Progenitor cell of endocrine pancreas (in vitro differentiated cells): ENCODE measurements at regions not wholly inside any gene's neighbourhood (a gene's known extent, or its start where the extent isn't known, plus 50 kb on each side); places are given as distances from the start of the nearest gene placed in this dataset.
"Not testable (repeated sequence)": the region's sequence is repeated elsewhere in the genome, so short reads cannot be mapped to it uniquely, and the experiment has no call there.

ENCODE experiments used
- DNase-seq: peaks from one replicate; pipeline ENCODE4 v3.0.0; 2021; ENCODE audit warnings: low spot score; ENCODE audit not compliant: unreplicated experiment
- H3K27ac Mint-ChIP-seq: 2 replicates; pipeline ENCODE4 v1.8.0; 2021; ENCODE audit warnings: mild to moderate bottlenecking, moderate library complexity, mixed read lengths
- H3K27me3 Mint-ChIP-seq: 2 replicates; pipeline ENCODE4 v1.8.0; 2021; ENCODE audit warnings: mixed read lengths
- H3K36me3 Mint-ChIP-seq: 2 replicates; pipeline ENCODE4 v1.8.0; 2022; ENCODE audit warnings: mixed read lengths; ENCODE audit not compliant: insufficient read depth
- H3K4me1 Mint-ChIP-seq: 2 replicates; pipeline ENCODE4 v1.8.0; 2021; ENCODE audit warnings: low read depth, mixed read lengths
- H3K4me3 Mint-ChIP-seq: 2 replicates; pipeline ENCODE4 v1.8.0; 2021; ENCODE audit warnings: low read depth, mild to moderate bottlenecking, moderate library complexity, mixed read lengths
- H3K9me3 Mint-ChIP-seq: 2 replicates; pipeline ENCODE4 v1.8.0; 2021; ENCODE audit warnings: low read depth, mixed read lengths
- TF ChIP-seq, protein P1 (sequence below): fragments of 200-600 bp; sonication (generic); IDR thresholded peaks from one replicate; pipeline ENCODE4 v1.5.0; 2021; ENCODE audit warnings: antibody characterized with exemption, mild to moderate bottlenecking; ENCODE audit not compliant: unreplicated experiment

DNA sequence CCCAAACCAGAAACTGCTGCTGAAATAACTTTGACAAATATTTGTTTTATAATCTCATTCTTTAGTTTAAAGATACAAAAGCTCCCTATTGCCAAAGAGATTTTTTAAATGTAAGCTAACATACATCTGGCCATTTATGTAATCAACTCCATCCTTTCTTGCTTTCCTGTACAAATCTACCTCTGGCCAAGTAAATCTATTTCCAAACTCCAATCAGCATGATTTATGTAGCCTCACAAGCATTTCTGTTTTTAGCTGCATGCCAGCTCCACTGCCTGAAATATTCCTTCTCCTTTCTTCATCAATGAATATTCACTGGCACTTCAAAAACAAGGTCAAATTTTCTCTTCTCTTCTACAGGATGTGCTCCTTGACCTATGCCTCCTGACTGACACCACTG, 80.0 kb downstream of the SHOX2 start:
- H3K9me3 Mint-ChIP-seq: no peaks in the 10 kb centered on the region

DNA sequence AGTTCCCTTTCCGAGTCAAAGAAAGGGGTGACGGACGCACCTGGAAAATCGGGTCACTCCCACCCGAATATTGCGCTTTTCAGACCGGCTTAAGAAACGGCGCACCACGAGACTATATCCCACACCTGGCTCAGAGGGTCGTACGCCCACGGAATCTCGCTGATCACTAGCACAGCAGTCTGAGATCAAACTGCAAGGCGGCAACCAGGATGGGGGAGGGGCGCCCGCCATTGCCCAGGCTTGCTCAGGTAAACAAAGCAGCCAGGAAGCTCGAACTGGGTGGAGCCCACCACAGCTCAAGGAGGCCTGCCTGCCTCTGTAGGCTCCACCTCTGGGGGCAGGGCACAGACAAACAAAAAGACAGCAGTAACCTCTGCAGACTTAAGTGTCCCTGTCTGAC, 86.3 kb downstream of the SHOX2 start:
- not testable (repeated sequence) for H3K36me3 Mint-ChIP-seq, H3K4me3 Mint-ChIP-seq, H3K27me3 Mint-ChIP-seq, H3K27ac Mint-ChIP-seq, DNase-seq, H3K4me1 Mint-ChIP-seq
- peaks cover 13% of the 10 kb centered on the region for H3K9me3 Mint-ChIP-seq

More for the DNA sequence above, 80.0 kb downstream of the SHOX2 start:
- Mint-ChIP-seq H3K27me3 (no peaks in the 10 kb centered on the region), H3K27ac (no peak overlapping the region), H3K36me3 (no peaks in the 10 kb centered on the region), H3K4me3 (no peak overlapping the region), H3K4me1 (no peaks in the 10 kb centered on the region)
- no peak for DNase-seq
- TF ChIP-seq, protein P1, sequence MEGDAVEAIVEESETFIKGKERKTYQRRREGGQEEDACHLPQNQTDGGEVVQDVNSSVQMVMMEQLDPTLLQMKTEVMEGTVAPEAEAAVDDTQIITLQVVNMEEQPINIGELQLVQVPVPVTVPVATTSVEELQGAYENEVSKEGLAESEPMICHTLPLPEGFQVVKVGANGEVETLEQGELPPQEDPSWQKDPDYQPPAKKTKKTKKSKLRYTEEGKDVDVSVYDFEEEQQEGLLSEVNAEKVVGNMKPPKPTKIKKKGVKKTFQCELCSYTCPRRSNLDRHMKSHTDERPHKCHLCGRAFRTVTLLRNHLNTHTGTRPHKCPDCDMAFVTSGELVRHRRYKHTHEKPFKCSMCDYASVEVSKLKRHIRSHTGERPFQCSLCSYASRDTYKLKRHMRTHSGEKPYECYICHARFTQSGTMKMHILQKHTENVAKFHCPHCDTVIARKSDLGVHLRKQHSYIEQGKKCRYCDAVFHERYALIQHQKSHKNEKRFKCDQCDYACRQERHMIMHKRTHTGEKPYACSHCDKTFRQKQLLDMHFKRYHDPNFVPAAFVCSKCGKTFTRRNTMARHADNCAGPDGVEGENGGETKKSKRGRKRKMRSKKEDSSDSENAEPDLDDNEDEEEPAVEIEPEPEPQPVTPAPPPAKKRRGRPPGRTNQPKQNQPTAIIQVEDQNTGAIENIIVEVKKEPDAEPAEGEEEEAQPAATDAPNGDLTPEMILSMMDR: no peak

DNA sequence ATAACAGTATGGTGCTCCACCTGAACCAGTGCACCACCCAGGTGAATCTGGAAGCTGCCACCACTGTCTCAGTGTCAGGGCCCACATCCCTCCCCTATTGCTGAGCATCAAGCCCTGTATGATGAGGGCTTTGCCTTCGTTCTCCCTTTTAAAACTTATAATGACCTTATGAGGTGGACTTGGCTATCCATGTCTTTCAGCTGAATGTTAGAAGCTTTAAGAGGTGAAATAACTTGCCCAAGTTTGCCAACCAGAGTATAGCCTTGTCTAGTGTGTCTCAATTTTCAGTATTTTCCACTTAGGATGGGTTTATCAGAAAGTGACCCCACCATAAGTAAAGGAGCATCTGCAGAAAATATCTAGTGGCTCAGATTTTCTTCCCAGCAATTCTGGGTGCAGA, 87.8 kb downstream of the SHOX2 start:
- no peaks in the 10 kb centered on the region for H3K36me3 Mint-ChIP-seq
- H3K4me1 Mint-ChIP-seq: peaks cover 7% of the 10 kb centered on the region
- no peak for DNase-seq
- H3K27me3 Mint-ChIP-seq: no peaks in the 10 kb centered on the region
- no peak overlapping the region for H3K27ac Mint-ChIP-seq
- peaks cover 13% of the 10 kb centered on the region for H3K9me3 Mint-ChIP-seq
- TF ChIP-seq, protein P1: no peak
- no peak overlapping the region for H3K4me3 Mint-ChIP-seq

DNA sequence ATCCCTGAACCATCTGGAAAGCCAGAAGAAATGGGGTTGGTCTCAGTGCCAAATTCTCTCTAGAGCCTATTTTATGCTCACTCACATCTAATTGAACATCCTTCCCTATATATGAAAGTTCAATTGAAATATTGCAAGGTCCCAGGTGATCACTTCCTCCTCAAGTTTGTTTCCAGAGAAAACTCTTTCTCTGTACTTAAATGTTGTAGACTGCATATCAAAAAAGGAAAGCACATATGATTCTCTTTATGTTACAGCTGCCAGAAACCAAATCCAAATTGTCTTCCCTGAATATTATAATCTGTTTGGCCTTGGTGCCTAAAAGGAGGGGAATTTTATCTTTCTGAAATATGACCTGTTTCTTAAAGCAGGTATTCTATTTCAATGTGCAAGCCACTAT, 93.3 kb downstream of the SHOX2 start:
- Mint-ChIP-seq H3K36me3 (peaks cover 4% of the 10 kb centered on the region), H3K27me3 (no peaks in the 10 kb centered on the region), H3K9me3 (peaks cover 23% of the 10 kb centered on the region), H3K4me3 (no peak overlapping the region), H3K27ac (no peak overlapping the region), H3K4me1 (peaks cover 7% of the 10 kb centered on the region)
- TF ChIP-seq, protein P1: no peak
- DNase-seq: no peak

DNA sequence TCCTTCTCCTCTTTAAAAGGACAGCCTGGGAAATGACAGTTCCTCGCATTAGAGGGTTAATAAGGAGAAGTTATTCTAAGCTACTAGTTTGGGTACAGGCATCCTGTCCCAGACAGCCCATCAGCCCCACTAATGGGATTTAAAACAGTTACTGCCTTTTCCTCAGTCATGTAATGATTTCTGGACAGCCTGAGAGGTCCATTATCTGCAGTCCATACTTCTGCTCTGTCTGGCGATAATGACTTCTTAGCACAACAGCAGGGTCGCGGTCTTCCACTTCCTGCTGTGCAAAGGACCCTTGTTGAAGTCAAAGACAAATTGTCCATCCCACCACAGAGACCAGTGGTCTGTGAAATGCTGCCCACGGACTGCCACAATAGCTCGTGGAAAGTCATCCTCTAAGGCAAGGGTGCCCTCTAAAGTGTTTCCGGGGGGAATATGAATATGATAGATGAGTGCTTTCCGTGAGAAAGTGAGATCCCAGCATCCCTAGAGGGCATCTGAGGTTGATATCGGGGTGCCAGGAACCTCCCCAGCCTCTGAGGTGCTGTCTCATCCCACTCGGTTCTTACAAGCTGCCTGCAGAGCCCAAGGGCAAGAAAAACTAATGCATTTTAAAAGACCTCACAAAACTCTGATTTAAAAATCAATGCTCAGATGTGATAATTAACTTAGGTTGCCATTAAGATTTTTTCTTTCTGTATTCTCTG, 100.7 kb downstream of the SHOX2 start:
- peaks cover 5% of the 10 kb centered on the region for H3K4me1 Mint-ChIP-seq
- no peaks in the 10 kb centered on the region for H3K36me3 Mint-ChIP-seq
- DNase-seq: no peak
- TF ChIP-seq, protein P1: no peak
- peaks cover 24% of the 10 kb centered on the region for H3K9me3 Mint-ChIP-seq
- H3K27ac Mint-ChIP-seq: no peak overlapping the region
- no peaks in the 10 kb centered on the region for H3K27me3 Mint-ChIP-seq
- H3K4me3 Mint-ChIP-seq: no peak overlapping the region

DNA sequence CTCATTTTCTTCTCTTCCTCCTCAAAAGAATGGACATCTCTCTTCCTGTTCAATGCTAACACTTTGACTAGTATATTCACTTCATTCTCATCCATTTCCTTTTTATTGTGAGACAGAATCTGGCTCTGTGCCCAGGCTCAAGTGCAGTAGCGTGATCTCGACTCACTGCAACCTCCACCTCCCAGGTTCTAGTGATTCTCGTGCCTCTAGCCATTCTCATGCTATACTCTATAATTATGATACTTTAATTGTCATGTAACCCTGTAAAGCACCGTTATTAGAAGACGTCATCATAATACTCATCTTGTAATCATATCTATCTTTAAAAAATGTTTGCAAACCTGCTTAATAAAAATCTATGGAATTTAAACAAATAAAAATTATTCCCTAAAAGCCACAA, 107.0 kb downstream of the SHOX2 start:
- Mint-ChIP-seq H3K36me3 (no peaks in the 10 kb centered on the region), H3K4me3 (no peak overlapping the region), H3K27me3 (no peaks in the 10 kb centered on the region), H3K27ac (no peak overlapping the region), H3K4me1 (no peaks in the 10 kb centered on the region), H3K9me3 (peaks cover 19% of the 10 kb centered on the region)
- DNase-seq: no peak
- TF ChIP-seq, protein P1: no peak
